Inflammatory macrophage (primary cell): ENCODE measurements at regions not wholly inside any gene's neighbourhood (a gene's known extent, or its start where the extent isn't known, plus 50 kb on each side); places are given as distances from the start of the nearest gene placed in this dataset.

ENCODE experiments used
- DNase-seq, 2 donors: peaks; one replicate each; pipeline ENCODE4 v3.0.0-alpha.2; 2020 to 2022

- no peak for DNase-seq
Measured at GRCh38 chr10:44477046-44477425, 92.1 kb upstream of the CXCL12 start.

GRCh38 chr10:44478040-44478439 lies 93.1 kb upstream of the CXCL12 start:
- DNase-seq, result no peak

- peak; percentile 47 to 55 for DNase-seq
Measured at GRCh38 chr10:44478876-44479705, 94.2 kb upstream of the CXCL12 start.

GRCh38 chr10:44492678-44493077 lies 107.8 kb upstream of the CXCL12 start:
- no peak for DNase-seq

- no peak for DNase-seq
Measured at GRCh38 chr10:44498222-44498621, 113.3 kb upstream of the CXCL12 start.

- DNase-seq, result no peak
Measured at GRCh38 chr10:44500451-44500850, 115.6 kb upstream of the CXCL12 start.

- DNase-seq, result no peak
Measured at GRCh38 chr10:44506386-44506785, 121.5 kb upstream of the CXCL12 start.

GRCh38 chr10:44510379-44511115 lies 125.7 kb upstream of the CXCL12 start:
- no peak for DNase-seq

- peak in 1 of 2 donors; percentile 6 for DNase-seq
Measured at GRCh38 chr10:44511166-44511565, 126.3 kb upstream of the CXCL12 start.

- peak; percentile 8 to 39 for DNase-seq
Measured at GRCh38 chr10:44511601-44512000, 126.7 kb upstream of the CXCL12 start.

GRCh38 chr10:44512431-44513022 lies 127.6 kb upstream of the CXCL12 start:
- DNase-seq, result no peak

GRCh38 chr10:44513591-44513990 lies 128.7 kb upstream of the CXCL12 start:
- DNase-seq, result no peak

GRCh38 chr10:44516891-44517290 lies 132.0 kb upstream of the CXCL12 start:
- no peak for DNase-seq

- peak in 1 of 2 donors; percentile 17 for DNase-seq
Measured at GRCh38 chr10:44517635-44518034, 132.7 kb upstream of the CXCL12 start.

- DNase-seq, result no peak
Measured at GRCh38 chr10:44519361-44519760, 134.5 kb upstream of the CXCL12 start.

GRCh38 chr10:44520651-44521050 lies 135.8 kb upstream of the CXCL12 start:
- DNase-seq, result no peak

GRCh38 chr10:44539178-44539577 lies 154.3 kb upstream of the CXCL12 start:
- DNase-seq, result no peak

GRCh38 chr10:44552726-44553125 lies 167.8 kb upstream of the CXCL12 start:
- DNase-seq, result no peak

GRCh38 chr10:44557596-44558191 lies 172.8 kb upstream of the CXCL12 start:
- no peak for DNase-seq

- no peak for DNase-seq
Measured at GRCh38 chr10:44558521-44558920, 173.6 kb upstream of the CXCL12 start.

- DNase-seq, result no peak
Measured at GRCh38 chr10:44564361-44564760, 179.5 kb upstream of the CXCL12 start.

GRCh38 chr10:44564790-44565189 lies 179.9 kb upstream of the CXCL12 start:
- DNase-seq, result no peak

- DNase-seq, result no peak
Measured at GRCh38 chr10:44566786-44567185, 181.9 kb upstream of the CXCL12 start.
